ENCODE measurements at regions not wholly inside any gene's neighbourhood (a gene's known extent, or its start where the extent isn't known, plus 50 kb on each side); places are given as distances from the start of the nearest gene placed in this dataset.
A peak's percentile ranks its signal among the peaks of the same experiment; 100 is the strongest.

- Histone ChIP-seq H4K20me1 (ENCODE audit: insufficient read depth, low read length) (no peaks in the 10 kb centered on the region), H3K79me2 (ENCODE audit: insufficient read depth, low read length) (no peaks in the 10 kb centered on the region), H3K9me3 (ENCODE audit: low read length) (no peaks in the 10 kb centered on the region), H2AFZ (ENCODE audit: low read length) (peak overlapping the region; percentile 28), H3K4me1 (ENCODE audit: insufficient read depth, low read length) (peaks cover 32% of the 10 kb centered on the region), H3K9ac (ENCODE audit: insufficient read depth, low read depth, low read length) (no peak overlapping the region), H3K4me2 (ENCODE audit: low read depth, low read length) (peak overlapping the region; percentile 22; the same call in 1 of the 2 replicates), H3K27me3 (ENCODE audit: control insufficient read depth in 1 of 2, insufficient read depth in 2 of 2, low read length in 2 of 2) (no peaks in the 10 kb centered on the region; a peak in 1 of 5 replicates), H3K36me3 (replicated peaks in 1 of 2; ENCODE audit: control insufficient read depth in 1 of 2, insufficient read depth in 2 of 2, low read length in 2 of 2) (no peaks in the 10 kb centered on the region), H3K27ac (ENCODE audit: extremely low read length, insufficient read depth, low read length) (no peak overlapping the region), H3K4me3 (replicated peaks in 1 of 3; ENCODE audit: insufficient read depth in 1 of 3, low read depth in 2 of 3, low read length in 3 of 3) (no peak overlapping the region)
- POLR2A ChIA-PET = no interaction called here
- CTCF ChIA-PET (ENCODE audit: low intra/inter-chr PET ratio, low total read pairs) = no interaction called here
- intact Hi-C loops (cut with micrococcal nuclease; ENCODE audit: unreplicated experiment) = loop anchor here (10.0 kb wide), 1 partner anchor 53 kb away; no protein-coding TSS in a partner anchor
- no peak for FAIRE-seq
- in situ Hi-C loops (cut with HindIII; ENCODE audit: extremely low pct_ligation_motif_present, low pct_unique_long_range_greater_than_20kb) = no loop called here
- no peak for ATAC-seq
- DNase-seq (ENCODE audit: low spot score) = peak; percentile 24
- no TSS peak for BruUV-seq (replicated peaks)
- WGBS (ENCODE audit: low lambda C conversion rate) = 4% methylated on average over 1 of the region's 1 CpG
- TF ChIP-seq SUZ12 (IDR thresholded peaks at IDR 0.05; ENCODE audit: low read depth, low read length) (no peak), BRCA1 (CRISPR knock-in tag; IDR thresholded peaks at IDR 0.05) (no peak), ZNF503 (CRISPR knock-in tag; IDR thresholded peaks at IDR 0.05) (no peak), ZNF746 (CRISPR knock-in tag; IDR thresholded peaks at IDR 0.05) (no peak), ZNF704 (CRISPR knock-in tag; IDR thresholded peaks at IDR 0.05; ENCODE audit: borderline replicate concordance) (no peak), RBM22 (optimal IDR thresholded peaks at IDR 0.05; ENCODE audit: low read length) (no peak), ZHX2 (IDR thresholded peaks at IDR 0.05; ENCODE audit: low read depth) (no peak), ZHX2 (CRISPR knock-in tag; IDR thresholded peaks at IDR 0.05; ENCODE audit: borderline replicate concordance) (no peak), NR2F1 (CRISPR knock-in tag; IDR thresholded peaks at IDR 0.05) (no peak), SMARCC2 (IDR thresholded peaks at IDR 0.05) (no peak), PTBP1 (IDR thresholded peaks at IDR 0.05; ENCODE audit: low read depth, low read length, poor library complexity, severe bottlenecking) (no peak), ZNF333 (CRISPR knock-in tag; IDR thresholded peaks at IDR 0.05; ENCODE audit: borderline replicate concordance) (no peak), ZFP41 (CRISPR knock-in tag; IDR thresholded peaks at IDR 0.05; ENCODE audit: borderline replicate concordance) (no peak), TCF7 (IDR thresholded peaks at IDR 0.05; ENCODE audit: low read depth) (peak; percentile 44; the same call in 1 of the 2 replicates), PHF5A (CRISPR knock-in tag; IDR thresholded peaks at IDR 0.05; ENCODE audit: low read depth, unreplicated experiment) (no peak), SMC3 (IDR thresholded peaks at IDR 0.05; ENCODE audit: low read length) (no peak), CREB3 (CRISPR knock-in tag; IDR thresholded peaks at IDR 0.05) (no peak)
Measured at GRCh38 chr11:13091804-13092203, 82.7 kb downstream of the RASSF10 start.

Measured in HepG2 (cell line).